HEK293 (cell line): ENCODE measurements at regions not wholly inside any gene's neighbourhood (a gene's known extent, or its start where the extent isn't known, plus 50 kb on each side); places are given as distances from the start of the nearest gene placed in this dataset.

Experiments
- KLF8 ChIP-seq: fragments of 450-650 bp; formaldehyde crosslinking; IDR thresholded peaks from 2 replicates; pipeline ENCODE4 v1.5.1; 2016; ENCODE audit warnings: missing biosample characterization, missing genetic modification characterization
- RBAK ChIP-seq: fragments of 450-650 bp; formaldehyde crosslinking; IDR thresholded peaks from 2 replicates; pipeline ENCODE4 v1.5.1; 2016; ENCODE audit warnings: missing biosample characterization, missing genetic modification characterization
- ZBTB10 ChIP-seq: fragments of 450-650 bp; formaldehyde crosslinking; IDR thresholded peaks from 2 replicates; pipeline ENCODE4 v1.5.1; 2016; ENCODE audit warnings: missing biosample characterization, missing genetic modification characterization
- ZBTB8A ChIP-seq: fragments of 450-650 bp; formaldehyde crosslinking; IDR thresholded peaks from 2 replicates; pipeline ENCODE4 v1.5.1; 2016; ENCODE audit warnings: missing biosample characterization, missing genetic modification characterization
- ZFP41 ChIP-seq: fragments of 450-650 bp; formaldehyde crosslinking; IDR thresholded peaks from 2 replicates; pipeline ENCODE4 v1.5.1; 2016; ENCODE audit warnings: missing biosample characterization, missing genetic modification characterization, borderline replicate concordance
- ZNF121 ChIP-seq: fragments of 450-650 bp; formaldehyde crosslinking; IDR thresholded peaks from 2 replicates; pipeline ENCODE4 v1.5.1; 2016; ENCODE audit warnings: missing biosample characterization, missing genetic modification characterization
- ZNF248 ChIP-seq: fragments of 450-650 bp; formaldehyde crosslinking; IDR thresholded peaks from 2 replicates; pipeline ENCODE4 v1.5.1; 2017; ENCODE audit warnings: missing biosample characterization, missing genetic modification characterization
- ZNF350 ChIP-seq: fragments of 450-650 bp; formaldehyde crosslinking; IDR thresholded peaks from 2 replicates; pipeline ENCODE4 v1.5.0; 2017; ENCODE audit warnings: missing biosample characterization, mild to moderate bottlenecking, missing genetic modification characterization
- ZNF404 ChIP-seq: fragments of 450-650 bp; formaldehyde crosslinking; IDR thresholded peaks from 2 replicates; pipeline ENCODE4 v1.5.1; 2017; ENCODE audit warnings: missing biosample characterization, missing genetic modification characterization
- ZNF416 ChIP-seq: fragments of 450-650 bp; formaldehyde crosslinking; IDR thresholded peaks from 2 replicates; pipeline ENCODE4 v1.5.1; 2016; ENCODE audit warnings: missing biosample characterization, missing genetic modification characterization
- ZNF843 ChIP-seq: fragments of 450-650 bp; formaldehyde crosslinking; IDR thresholded peaks from 2 replicates; pipeline ENCODE4 v1.5.1; 2016; ENCODE audit warnings: missing biosample characterization, missing genetic modification characterization
- TF ChIP-seq, protein P1 (sequence below): fragments of 450-650 bp; formaldehyde crosslinking; IDR thresholded peaks from 2 replicates; pipeline ENCODE4 v1.5.1; 2016; ENCODE audit warnings: missing biosample characterization, missing genetic modification characterization
- TF ChIP-seq, protein P2 (sequence below): fragments of 450-650 bp; formaldehyde crosslinking; IDR thresholded peaks from 2 replicates; pipeline ENCODE4 v1.5.1; 2016; ENCODE audit warnings: missing biosample characterization, missing genetic modification characterization
- TF ChIP-seq, protein P3 (sequence below): fragments of 450-650 bp; formaldehyde crosslinking; IDR thresholded peaks from 2 replicates; pipeline ENCODE4 v1.5.1; 2016; ENCODE audit warnings: missing biosample characterization, missing genetic modification characterization

GRCh38 chr3:117875887-117876286, 1158.8 kb downstream of the IGSF11 start:
- TF ChIP-seq ZNF416 (tag by site-specific recombination) (no peak), RBAK (no peak), ZBTB10 (tag by site-specific recombination) (no peak), ZNF248 (tag by site-specific recombination) (no peak), ZNF404 (tag by site-specific recombination) (no peak), ZFP41 (tag by site-specific recombination) (no peak), ZNF121 (tag by site-specific recombination) (no peak), ZNF843 (tag by site-specific recombination) (no peak), ZBTB8A (tag by site-specific recombination) (no peak), KLF8 (tag by site-specific recombination) (no peak), ZNF350 (tag by site-specific recombination) (no peak)
- TF ChIP-seq, protein P1, sequence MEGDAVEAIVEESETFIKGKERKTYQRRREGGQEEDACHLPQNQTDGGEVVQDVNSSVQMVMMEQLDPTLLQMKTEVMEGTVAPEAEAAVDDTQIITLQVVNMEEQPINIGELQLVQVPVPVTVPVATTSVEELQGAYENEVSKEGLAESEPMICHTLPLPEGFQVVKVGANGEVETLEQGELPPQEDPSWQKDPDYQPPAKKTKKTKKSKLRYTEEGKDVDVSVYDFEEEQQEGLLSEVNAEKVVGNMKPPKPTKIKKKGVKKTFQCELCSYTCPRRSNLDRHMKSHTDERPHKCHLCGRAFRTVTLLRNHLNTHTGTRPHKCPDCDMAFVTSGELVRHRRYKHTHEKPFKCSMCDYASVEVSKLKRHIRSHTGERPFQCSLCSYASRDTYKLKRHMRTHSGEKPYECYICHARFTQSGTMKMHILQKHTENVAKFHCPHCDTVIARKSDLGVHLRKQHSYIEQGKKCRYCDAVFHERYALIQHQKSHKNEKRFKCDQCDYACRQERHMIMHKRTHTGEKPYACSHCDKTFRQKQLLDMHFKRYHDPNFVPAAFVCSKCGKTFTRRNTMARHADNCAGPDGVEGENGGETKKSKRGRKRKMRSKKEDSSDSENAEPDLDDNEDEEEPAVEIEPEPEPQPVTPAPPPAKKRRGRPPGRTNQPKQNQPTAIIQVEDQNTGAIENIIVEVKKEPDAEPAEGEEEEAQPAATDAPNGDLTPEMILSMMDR, result no peak
- TF ChIP-seq, protein P2, sequence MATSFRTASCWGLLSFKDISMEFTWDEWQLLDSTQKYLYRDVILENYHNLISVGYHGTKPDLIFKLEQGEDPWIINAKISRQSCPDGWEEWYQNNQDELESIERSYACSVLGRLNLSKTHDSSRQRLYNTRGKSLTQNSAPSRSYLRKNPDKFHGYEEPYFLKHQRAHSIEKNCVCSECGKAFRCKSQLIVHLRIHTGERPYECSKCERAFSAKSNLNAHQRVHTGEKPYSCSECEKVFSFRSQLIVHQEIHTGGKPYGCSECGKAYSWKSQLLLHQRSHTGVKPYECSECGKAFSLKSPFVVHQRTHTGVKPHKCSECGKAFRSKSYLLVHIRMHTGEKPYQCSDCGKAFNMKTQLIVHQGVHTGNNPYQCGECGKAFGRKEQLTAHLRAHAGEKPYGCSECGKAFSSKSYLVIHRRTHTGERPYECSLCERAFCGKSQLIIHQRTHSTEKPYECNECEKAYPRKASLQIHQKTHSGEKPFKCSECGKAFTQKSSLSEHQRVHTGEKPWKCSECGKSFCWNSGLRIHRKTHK (tag by site-specific recombination), result no peak
- TF ChIP-seq, protein P3, sequence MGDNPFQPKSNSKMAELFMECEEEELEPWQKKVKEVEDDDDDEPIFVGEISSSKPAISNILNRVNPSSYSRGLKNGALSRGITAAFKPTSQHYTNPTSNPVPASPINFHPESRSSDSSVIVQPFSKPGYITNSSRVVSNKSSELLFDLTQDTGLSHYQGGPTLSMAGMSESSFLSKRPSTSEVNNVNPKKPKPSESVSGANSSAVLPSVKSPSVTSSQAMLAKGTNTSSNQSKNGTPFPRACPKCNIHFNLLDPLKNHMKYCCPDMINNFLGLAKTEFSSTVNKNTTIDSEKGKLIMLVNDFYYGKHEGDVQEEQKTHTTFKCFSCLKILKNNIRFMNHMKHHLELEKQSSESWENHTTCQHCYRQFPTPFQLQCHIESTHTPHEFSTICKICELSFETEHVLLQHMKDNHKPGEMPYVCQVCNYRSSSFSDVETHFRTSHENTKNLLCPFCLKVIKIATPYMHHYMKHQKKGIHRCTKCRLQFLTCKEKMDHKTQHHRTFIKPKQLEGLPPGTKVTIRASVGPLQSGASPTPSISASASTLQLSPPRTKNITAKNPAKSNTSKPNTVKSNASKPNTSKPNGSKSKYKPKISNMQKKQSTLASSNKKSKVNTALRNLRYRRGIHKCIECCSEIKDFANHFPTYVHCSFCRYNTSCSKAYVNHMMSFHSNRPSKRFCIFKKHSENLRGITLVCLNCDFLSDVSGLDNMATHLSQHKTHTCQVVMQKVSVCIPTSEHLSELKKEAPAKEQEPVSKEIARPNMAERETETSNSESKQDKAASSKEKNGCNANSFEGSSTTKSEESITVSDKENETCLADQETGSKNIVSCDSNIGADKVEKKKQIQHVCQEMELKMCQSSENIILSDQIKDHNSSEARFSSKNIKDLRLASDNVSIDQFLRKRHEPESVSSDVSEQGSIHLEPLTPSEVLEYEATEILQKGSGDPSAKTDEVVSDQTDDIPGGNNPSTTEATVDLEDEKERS (tag by site-specific recombination), result no peak
